ENCODE measurements at regions not wholly inside any gene's neighbourhood (a gene's known extent, or its start where the extent isn't known, plus 50 kb on each side); places are given as distances from the start of the nearest gene placed in this dataset.

DNA sequence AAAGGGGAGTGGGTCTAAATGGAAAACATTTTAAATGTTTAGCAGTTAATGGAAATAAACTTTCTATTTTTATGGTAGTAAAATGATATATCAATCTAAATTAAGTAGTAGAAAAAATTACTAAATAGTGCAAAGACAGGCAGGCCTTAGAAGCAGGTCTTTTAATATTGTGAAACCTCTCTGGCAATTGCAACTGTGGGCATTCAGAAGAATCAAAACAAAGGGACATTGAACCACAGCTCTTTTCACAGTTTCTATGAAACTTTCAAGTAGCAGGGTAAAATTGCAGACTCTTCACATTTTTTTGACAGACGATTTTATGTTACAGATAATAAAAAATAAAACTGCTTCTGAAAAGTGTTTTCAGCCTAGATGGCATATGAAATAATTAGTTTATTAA, 533.7 kb downstream of the BCKDHB start:
- TF ChIP-seq CTCF (IDR thresholded peaks at IDR 0.05) (no peak), ZFX (IDR thresholded peaks at IDR 0.05; ENCODE audit: borderline replicate concordance) (no peak)

Measured in 22Rv1 (cell line).